H1 (cell line): ENCODE measurements at regions not wholly inside any gene's neighbourhood (a gene's known extent, or its start where the extent isn't known, plus 50 kb on each side); places are given as distances from the start of the nearest gene placed in this dataset.

Experiments
- CTCF ChIA-PET: fragments of 300-600 bp; sonication (Branson Sonifier 250); formaldehyde crosslinking; loops from one replicate; lab custom pipeline; 2021; ENCODE audit not compliant: partially characterized antibody; lab: Charles Lee
- POLR2A ChIA-PET: fragments of 300-600 bp; sonication (Branson Sonifier 250); formaldehyde crosslinking; loops from one replicate; lab custom pipeline; 2021; ENCODE audit warnings: inconsistent platforms; ENCODE audit not compliant: partially characterized antibody; lab: Charles Lee
- DNase-seq, 2 experiments: peaks; one replicate each; pipeline versions ENCODE4 v3.0.0 to v3.0.0-alpha.2; 2010 to 2022; ENCODE audit warnings: low spot score in 2 of 2, low read depth in 1 of 2, mixed read lengths in 1 of 2
- FAIRE-seq: peaks from 2 replicates; lab custom pipeline; 2011; peaks lifted over from hg19 to GRCh38; lab: Jason Lieb, UNC
- H2AFZ ChIP-seq: 2 replicates; pipeline ENCODE4 v1.8.1; 2012; ENCODE audit warnings: low read length, inconsistent platforms
- H2AK5ac ChIP-seq: 2 replicates; pipeline ENCODE4 v1.6.1; 2013; ENCODE audit warnings: low read depth, low read length
- H2BK120ac ChIP-seq: replicated peaks from 2 replicates; pipeline ENCODE3; 2013; ENCODE audit warnings: low read depth, low read length, inconsistent platforms
- H2BK12ac ChIP-seq: 2 replicates; pipeline ENCODE4 v1.6.1; 2013; ENCODE audit warnings: low read depth, low read length
- H2BK15ac ChIP-seq: 2 replicates; pipeline ENCODE4 v1.6.1; 2013; ENCODE audit warnings: low read length
- H2BK20ac ChIP-seq: 2 replicates; pipeline ENCODE4 v1.6.1; 2013; ENCODE audit warnings: low read length
- H2BK5ac ChIP-seq: 2 replicates; pipeline ENCODE4 v1.6.1; 2013; ENCODE audit warnings: low read depth, low read length
- H3K14ac ChIP-seq: 2 replicates; pipeline ENCODE4 v1.6.1; 2013; ENCODE audit warnings: inconsistent platforms; ENCODE audit not compliant: insufficient read length
- H3K18ac ChIP-seq: 2 replicates; pipeline ENCODE4 v1.6.1; 2013; ENCODE audit warnings: low read length; ENCODE audit errors: extremely low read depth
- H3K23ac ChIP-seq: 2 replicates; pipeline ENCODE4 v1.6.1; 2013; ENCODE audit warnings: inconsistent platforms; ENCODE audit not compliant: insufficient read length
- H3K23me2 ChIP-seq: 2 replicates; pipeline ENCODE4 v1.6.1; 2013; ENCODE audit warnings: low read depth, low read length
- H3K27ac ChIP-seq: 2 replicates; pipeline ENCODE4 v1.6.1; 2011; ENCODE audit warnings: low read depth, low read length, inconsistent platforms
- H3K27me3 ChIP-seq, 4 experiments: replicated peaks in 1 of 4; 1 replicate in 1 of 4; 2 replicates in 3 of 4; pipeline versions ENCODE4 v1.6.1 to v1.8.1; 2011 to 2013; ENCODE audit warnings: low read length in 3 of 4, mild to moderate bottlenecking in 3 of 4, inconsistent platforms in 2 of 4, mixed read lengths in 2 of 4, moderate library complexity in 1 of 4; ENCODE audit not compliant: control insufficient read depth in 3 of 4, insufficient read depth in 3 of 4; ENCODE audit errors: extremely low read depth in 1 of 4
- H3K36me3 ChIP-seq, 4 experiments: 2 replicates each; pipeline versions ENCODE4 v1.6.1 to v1.8.1; 2011 to 2013; ENCODE audit warnings: mild to moderate bottlenecking in 4 of 4, low read length in 3 of 4, moderate library complexity in 2 of 4, control low read depth in 1 of 4, inconsistent platforms in 1 of 4; ENCODE audit not compliant: insufficient read depth in 4 of 4, control insufficient read depth in 2 of 4
- H3K4ac ChIP-seq: replicated peaks from 2 replicates; pipeline ENCODE3; 2013; ENCODE audit warnings: low read length, low read depth, mixed read lengths, inconsistent platforms; ENCODE audit not compliant: insufficient read length
- H3K4me1 ChIP-seq, 4 experiments: replicated peaks in 1 of 4; 1 replicate in 1 of 4; 2 replicates in 3 of 4; pipeline versions ENCODE4 v1.6.1 to v1.8.1; 2011 to 2013; ENCODE audit warnings: low read length in 3 of 4, inconsistent platforms in 2 of 4, mixed read lengths in 1 of 4; ENCODE audit not compliant: insufficient read depth in 4 of 4, control insufficient read depth in 3 of 4
- H3K4me2 ChIP-seq, 2 experiments: 2 replicates each; pipeline versions ENCODE4 v1.6.1 to v1.8.1; 2011 to 2013; ENCODE audit warnings: low read depth in 2 of 2, low read length in 2 of 2, control low read depth in 1 of 2, inconsistent platforms in 1 of 2, mild to moderate bottlenecking in 1 of 2; ENCODE audit not compliant: insufficient read depth in 1 of 2
- H3K4me3 ChIP-seq, 4 experiments: fragments of 200-600, 300-600 bp in 1 of 4; sonication (generic), shearing (Covaris generic), sonication (Bioruptor Twin) in 1 of 4; 2 replicates each; pipeline versions ENCODE4 v1.5.1 to v1.8.1; 2011 to 2016; ENCODE audit warnings: low read length in 4 of 4, low read depth in 3 of 4, control low read depth in 2 of 4, inconsistent platforms in 2 of 4, mild to moderate bottlenecking in 2 of 4, mixed read lengths in 1 of 4, moderate library complexity in 1 of 4; ENCODE audit not compliant: insufficient read depth in 2 of 4; ENCODE audit errors: extremely low read depth in 1 of 4
- H3K56ac ChIP-seq: replicated peaks from 2 replicates; pipeline ENCODE3; 2013; ENCODE audit warnings: low read depth, mild to moderate bottlenecking, mixed read lengths, low read length, inconsistent platforms; ENCODE audit not compliant: insufficient read length
- H3K79me1 ChIP-seq: 2 replicates; pipeline ENCODE4 v1.6.1; 2013; ENCODE audit warnings: low read depth, low read length, control low read depth
- H3K79me2 ChIP-seq, 2 experiments: 2 replicates each; pipeline versions ENCODE4 v1.6.1 to v1.8.1; 2012 to 2013; ENCODE audit warnings: low read length in 2 of 2, mild to moderate bottlenecking in 2 of 2, inconsistent platforms in 1 of 2; ENCODE audit not compliant: insufficient read depth in 2 of 2, control insufficient read depth in 1 of 2
- H3K9ac ChIP-seq, 4 experiments: replicated peaks in 1 of 4; 1 replicate in 1 of 4; 2 replicates in 3 of 4; pipeline versions ENCODE4 v1.6.1 to v1.8.1; 2011 to 2013; ENCODE audit warnings: low read depth in 3 of 4, low read length in 3 of 4, control low read depth in 2 of 4, mild to moderate bottlenecking in 2 of 4, moderate library complexity in 2 of 4, inconsistent platforms in 1 of 4; ENCODE audit errors: extremely low read depth in 1 of 4
- H3K9me3 ChIP-seq, 2 experiments: 2 replicates each; pipeline versions ENCODE4 v1.6.1 to v1.8.1; 2012 to 2013; ENCODE audit warnings: mild to moderate bottlenecking in 2 of 2, moderate library complexity in 2 of 2, control low read depth in 1 of 2, inconsistent platforms in 1 of 2, low read depth in 1 of 2, low read length in 1 of 2, mixed read lengths in 1 of 2; ENCODE audit not compliant: insufficient read depth in 2 of 2
- H4K20me1 ChIP-seq, 2 experiments: replicated peaks in 1 of 2; 2 replicates each; pipeline versions ENCODE3 to v1.8.1; 2011 to 2013; ENCODE audit warnings: inconsistent platforms in 2 of 2, low read length in 2 of 2, mild to moderate bottlenecking in 1 of 2; ENCODE audit not compliant: insufficient read depth in 2 of 2, control insufficient read depth in 1 of 2
- H4K5ac ChIP-seq: 2 replicates; pipeline ENCODE4 v1.6.1; 2013; ENCODE audit warnings: low read length, low read depth, mixed read lengths, inconsistent platforms; ENCODE audit not compliant: insufficient read length
- H4K8ac ChIP-seq: 2 replicates; pipeline ENCODE4 v1.8.0; 2013; ENCODE audit warnings: mild to moderate bottlenecking, moderate library complexity, low read length, inconsistent platforms; ENCODE audit not compliant: insufficient read depth; ENCODE audit errors: extremely low read depth
- H4K91ac ChIP-seq: replicated peaks from 2 replicates; pipeline ENCODE3; 2013; ENCODE audit warnings: low read length, mixed read lengths, inconsistent platforms; ENCODE audit not compliant: insufficient read length
- EGR1 ChIP-seq: IDR thresholded peaks from 2 replicates; pipeline ENCODE4 v1.6.1; 2011; ENCODE audit warnings: low read depth, low read length, borderline replicate concordance
- WGBS, 2 experiments: shearing (Covaris generic) in 1 of 2; methylation state at CpG; one replicate each; pipeline versions ENCODE4 v1.1.6 to v1.1.7; 2013 to 2015; ENCODE audit warnings: low lambda C conversion rate in 2 of 2, mixed read lengths in 2 of 2, inconsistent platforms in 1 of 2, low coverage in 1 of 2, missing lambda C conversion rate in 1 of 2; ENCODE audit not compliant: insufficient replicate concordance in 2 of 2, insufficient coverage in 1 of 2, insufficient read length in 1 of 2; ENCODE audit errors: extremely low coverage in 1 of 2, missing lambda C conversion rate in 1 of 2; 5-methylcytosine and 5-hydroxymethylcytosine counted together

DNA sequence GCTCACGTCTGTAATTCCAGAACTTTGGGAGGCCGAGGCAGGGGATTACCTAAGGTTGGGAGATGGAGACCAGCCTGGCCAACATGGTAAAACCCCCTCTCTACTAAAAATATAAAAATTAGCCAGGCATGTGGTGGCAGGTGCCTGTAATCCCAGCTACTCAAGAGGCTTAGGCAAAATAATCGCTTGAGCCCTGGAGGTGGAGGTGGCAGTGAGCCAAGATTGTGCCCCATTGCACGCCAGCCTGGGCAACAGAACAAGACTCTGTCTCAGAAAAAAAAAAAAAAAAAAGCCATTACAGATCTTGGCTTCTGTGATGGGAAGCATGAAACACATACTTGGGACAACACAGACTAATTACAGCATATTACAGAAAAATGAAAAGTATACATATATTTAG is 1404.5 kb upstream of the SPRY2 start:
- no peak overlapping the region for H2AFZ ChIP-seq
- no peaks in the 10 kb centered on the region for H3K27me3 ChIP-seq
- no peak overlapping the region for H2BK120ac ChIP-seq
- no peaks in the 10 kb centered on the region for H3K36me3 ChIP-seq
- H3K9me3 ChIP-seq: no peaks in the 10 kb centered on the region
- H4K20me1 ChIP-seq: no peaks in the 10 kb centered on the region
- CTCF ChIA-PET: no interaction called here
- no peak overlapping the region for H2BK5ac ChIP-seq
- 83% methylated on average over 4 of the region's 4 CpGs; no CpG with 5 or more reads in 1 of the 2 experiments for WGBS, 2 experiments
- no peak overlapping the region for H4K5ac ChIP-seq
- DNase-seq (no peak), FAIRE-seq (no peak)
- no peak overlapping the region for H3K14ac ChIP-seq
- H3K23ac ChIP-seq: no peak overlapping the region
- H3K4me3 ChIP-seq: no peak overlapping the region
- no peak overlapping the region for H3K4ac ChIP-seq
- H4K8ac ChIP-seq: no peak overlapping the region
- no peaks in the 10 kb centered on the region for H3K4me1 ChIP-seq
- H2AK5ac ChIP-seq: no peak overlapping the region
- H3K56ac ChIP-seq: no peak overlapping the region
- H3K79me1 ChIP-seq: no peaks in the 10 kb centered on the region
- H3K23me2 ChIP-seq: no peaks in the 10 kb centered on the region
- H2BK15ac ChIP-seq: no peak overlapping the region
- H3K4me2 ChIP-seq: no peak overlapping the region
- no peak overlapping the region for H3K18ac ChIP-seq
- no peak overlapping the region for H3K27ac ChIP-seq
- no peak overlapping the region for H4K91ac ChIP-seq
- no peaks in the 10 kb centered on the region for H3K79me2 ChIP-seq
- POLR2A ChIA-PET: no interaction called here
- H3K9ac ChIP-seq: no peak overlapping the region
- no peak overlapping the region for H2BK12ac ChIP-seq
- H2BK20ac ChIP-seq: no peak overlapping the region
- TF ChIP-seq EGR1: no peak
